HCT116 (cell line): ENCODE measurements at regions not wholly inside any gene's neighbourhood (a gene's known extent, or its start where the extent isn't known, plus 50 kb on each side); places are given as distances from the start of the nearest gene placed in this dataset.
"Not testable (repeated sequence)": the region's sequence is repeated elsewhere in the genome, so short reads cannot be mapped to it uniquely, and the experiment has no call there.

Source experiments
- CBX3 ChIP-seq: IDR thresholded peaks from 2 replicates; pipeline ENCODE4 v1.6.1; 2012; ENCODE audit warnings: low read depth
- CTCF ChIP-seq, 3 experiments: fragments of 200-600 bp in 1 of 3; sonication (generic) in 1 of 3; IDR thresholded peaks in 2 of 3; conservative IDR thresholded peaks in 1 of 3; 2 replicates each; pipeline ENCODE4 v1.5.1; 2012 to 2017; ENCODE audit warnings: low read depth in 2 of 3, low read length in 2 of 3, antibody characterized with exemption in 1 of 3, borderline replicate concordance in 1 of 3, control low read depth in 1 of 3, mild to moderate bottlenecking in 1 of 3, mixed read lengths in 1 of 3, mixed run types in 1 of 3, moderate library complexity in 1 of 3; ENCODE audit not compliant: insufficient read depth in 1 of 3
- EGR1 ChIP-seq: IDR thresholded peaks from 2 replicates; pipeline ENCODE4 v1.6.1; 2012; ENCODE audit warnings: low read depth
- EZH2 ChIP-seq: fragments of 200-600 bp; sonication (generic); IDR thresholded peaks from 2 replicates; pipeline ENCODE4 v1.6.1; 2017; ENCODE audit warnings: antibody characterized with exemption, mixed run types
- EZH2phosphoT487 ChIP-seq: fragments of 200-600 bp; IDR thresholded peaks from 2 replicates; pipeline ENCODE4 v1.6.1; 2018; ENCODE audit warnings: antibody characterized with exemption, borderline replicate concordance
- POLR2A ChIP-seq: IDR thresholded peaks from 2 replicates; pipeline ENCODE4 v1.7.0; 2011; ENCODE audit warnings: borderline replicate concordance; ENCODE audit not compliant: insufficient read depth, insufficient read length; ENCODE audit errors: extremely low read depth
- POLR2AphosphoS5 ChIP-seq: IDR thresholded peaks from 2 replicates; pipeline ENCODE4 v1.6.1; 2011; ENCODE audit warnings: mild to moderate bottlenecking, low read depth, low read length, moderate library complexity
- REST ChIP-seq: IDR thresholded peaks from 2 replicates; pipeline ENCODE4 v1.6.1; 2012; ENCODE audit warnings: low read depth
- ZFX ChIP-seq: fragments of 450-650 bp; IDR thresholded peaks from 2 replicates; pipeline ENCODE4 v1.6.1; 2017
- TF ChIP-seq, protein P1 (sequence below): IDR thresholded peaks from 2 replicates; pipeline ENCODE4 v1.6.1; 2012

GRCh38 chr12:127608359-127608758 is 658.6 kb upstream of the TMEM132C start:
- TF ChIP-seq REST; CTCF (IDR thresholded peaks at IDR 0.05 in 2 of 3, conservative IDR thresholded peaks at IDR 0.05 in 1 of 3; ENCODE audit: borderline replicate concordance in 1 of 3, insufficient read depth in 1 of 3, low read depth in 2 of 3, low read length in 2 of 3); EGR1; POLR2A; ZFX; CBX3; EZH2; POLR2AphosphoS5; EZH2phosphoT487: not testable (repeated sequence)
- TF ChIP-seq, protein P1, sequence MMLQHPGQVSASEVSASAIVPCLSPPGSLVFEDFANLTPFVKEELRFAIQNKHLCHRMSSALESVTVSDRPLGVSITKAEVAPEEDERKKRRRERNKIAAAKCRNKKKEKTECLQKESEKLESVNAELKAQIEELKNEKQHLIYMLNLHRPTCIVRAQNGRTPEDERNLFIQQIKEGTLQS = not testable (repeated sequence)
